GM18498 (cell line): ENCODE measurements at regions not wholly inside any gene's neighbourhood (a gene's known extent, or its start where the extent isn't known, plus 50 kb on each side); places are given as distances from the start of the nearest gene placed in this dataset.
"Not testable (repeated sequence)": the region's sequence is repeated elsewhere in the genome, so short reads cannot be mapped to it uniquely, and the experiment has no call there.

Source experiments
- ATAC-seq: cut with Tn5 transposase; IDR thresholded peaks from one replicate; pipeline ENCODE4 v1.9.1; 2021; ENCODE audit warnings: mild to moderate bottlenecking, moderate library complexity; ENCODE audit not compliant: unreplicated experiment

GRCh38 chr9:21591221-21592062 lies 109.3 kb upstream of the IFNE start:
- ATAC-seq, result peak; percentile 75

GRCh38 chr9:21592063-21592338 lies 109.9 kb upstream of the IFNE start:
- ATAC-seq, result peak; percentile 15

- ATAC-seq, result no peak
Observed at GRCh38 chr9:21597284-21597683, 115.2 kb upstream of the IFNE start.

- ATAC-seq, result no peak
Observed at GRCh38 chr9:21598749-21599148, 116.6 kb upstream of the IFNE start.

- ATAC-seq, result no peak
Observed at GRCh38 chr9:21605489-21605931, 123.4 kb upstream of the IFNE start.

- no peak for ATAC-seq
Observed at GRCh38 chr9:21607576-21607975, 125.5 kb upstream of the IFNE start.

GRCh38 chr9:21608200-21608599 lies 126.1 kb upstream of the IFNE start:
- ATAC-seq, result no peak

GRCh38 chr9:21609506-21609905 lies 127.4 kb upstream of the IFNE start:
- no peak for ATAC-seq

- no peak for ATAC-seq
Observed at GRCh38 chr9:21611891-21612290, 129.8 kb upstream of the IFNE start.

GRCh38 chr9:21615018-21615417 lies 132.9 kb upstream of the IFNE start:
- no peak for ATAC-seq

GRCh38 chr9:21615446-21615845 lies 133.3 kb upstream of the IFNE start:
- ATAC-seq, result no peak

- ATAC-seq, result no peak
Observed at GRCh38 chr9:21616082-21616778, 134.1 kb upstream of the IFNE start.

- no peak for ATAC-seq
Observed at GRCh38 chr9:21624675-21625644, 142.8 kb upstream of the IFNE start.

- ATAC-seq, result no peak
Observed at GRCh38 chr9:21626493-21626892, 144.4 kb upstream of the IFNE start.

GRCh38 chr9:21628954-21629353 lies 146.8 kb upstream of the IFNE start:
- not testable (repeated sequence) for ATAC-seq

- ATAC-seq, result no peak
Observed at GRCh38 chr9:21634951-21635350, 152.8 kb upstream of the IFNE start.

- ATAC-seq, result no peak
Observed at GRCh38 chr9:21638104-21638503, 156.0 kb upstream of the IFNE start.

- no peak for ATAC-seq
Observed at GRCh38 chr9:21653091-21653490, 149.3 kb upstream of the MTAP start.

- no peak for ATAC-seq
Observed at GRCh38 chr9:21653589-21653988, 148.8 kb upstream of the MTAP start.

GRCh38 chr9:21656776-21657674 lies 145.4 kb upstream of the MTAP start:
- no peak for ATAC-seq
